HG03442 (cell line): ENCODE measurements at regions not wholly inside any gene's neighbourhood (a gene's known extent, or its start where the extent isn't known, plus 50 kb on each side); places are given as distances from the start of the nearest gene placed in this dataset.

Experiments used
- ATAC-seq: cut with Tn5 transposase; IDR thresholded peaks from one replicate; pipeline ENCODE4 v1.9.1; 2021; ENCODE audit warnings: mild to moderate bottlenecking, moderate library complexity; ENCODE audit not compliant: unreplicated experiment

- no peak for ATAC-seq
Measured at GRCh38 chr6:77979204-77979603, 326.4 kb downstream of the MEI4 start.

- ATAC-seq: peak; percentile 68
Measured at GRCh38 chr6:77986380-77987034, 333.7 kb downstream of the MEI4 start.

GRCh38 chr6:77987035-77987384 is 334.2 kb downstream of the MEI4 start:
- peak; percentile 24 for ATAC-seq

GRCh38 chr6:78010130-78010529 is 357.3 kb downstream of the MEI4 start:
- ATAC-seq: no peak

- no peak for ATAC-seq
Measured at GRCh38 chr6:78020586-78020985, 367.7 kb downstream of the MEI4 start.

- ATAC-seq: no peak
Measured at GRCh38 chr6:78025502-78025901, 372.7 kb downstream of the MEI4 start.

- no peak for ATAC-seq
Measured at GRCh38 chr6:78031228-78031627, 378.4 kb downstream of the MEI4 start.

GRCh38 chr6:78059171-78059570 is 406.3 kb downstream of the MEI4 start:
- ATAC-seq: no peak

GRCh38 chr6:78062993-78063392 is 410.2 kb downstream of the MEI4 start:
- ATAC-seq: no peak

GRCh38 chr6:78076371-78076770 is 423.5 kb downstream of the MEI4 start:
- ATAC-seq: no peak

- ATAC-seq: no peak
Measured at GRCh38 chr6:78089531-78089930, 436.7 kb downstream of the MEI4 start.

- ATAC-seq: no peak
Measured at GRCh38 chr6:78093906-78094305, 441.1 kb downstream of the MEI4 start.

- ATAC-seq: no peak
Measured at GRCh38 chr6:78101387-78101786, 448.5 kb downstream of the MEI4 start.

- no peak for ATAC-seq
Measured at GRCh38 chr6:78110641-78111040, 457.8 kb downstream of the MEI4 start.

- ATAC-seq: no peak
Measured at GRCh38 chr6:78117966-78118365, 465.1 kb downstream of the MEI4 start.

- no peak for ATAC-seq
Measured at GRCh38 chr6:78131521-78131920, 478.7 kb downstream of the MEI4 start.

GRCh38 chr6:78132671-78133410 is 480.0 kb downstream of the MEI4 start:
- no peak for ATAC-seq

GRCh38 chr6:78150425-78150824 is 497.6 kb downstream of the MEI4 start:
- no peak for ATAC-seq

- no peak for ATAC-seq
Measured at GRCh38 chr6:78153976-78154375, 501.1 kb downstream of the MEI4 start.

GRCh38 chr6:78157606-78158005 is 504.8 kb downstream of the MEI4 start:
- ATAC-seq: no peak

GRCh38 chr6:78188891-78189290 is 536.1 kb downstream of the MEI4 start:
- no peak for ATAC-seq

- no peak for ATAC-seq
Measured at GRCh38 chr6:78192057-78192456, 539.2 kb downstream of the MEI4 start.

- no peak for ATAC-seq
Measured at GRCh38 chr6:78199044-78199443, 546.2 kb downstream of the MEI4 start.
